ENCODE measurements at regions not wholly inside any gene's neighbourhood (a gene's known extent, or its start where the extent isn't known, plus 50 kb on each side); places are given as distances from the start of the nearest gene placed in this dataset.

GRCh38 chr21:22710721-22711120 lies 1712.5 kb downstream of the NCAM2 start:
- no peak for DNase-seq
- H3K9me3 Mint-ChIP-seq (ENCODE audit: low read depth, unreplicated experiment), result peaks cover 5% of the 10 kb centered on the region
- no peak overlapping the region for H3K4me3 Mint-ChIP-seq (ENCODE audit: low read depth, unreplicated experiment)
- CTCF ChIA-PET, result no interaction called here
- no peaks in the 10 kb centered on the region for H3K27me3 Mint-ChIP-seq (ENCODE audit: unreplicated experiment)
- no peak overlapping the region for H3K27ac Mint-ChIP-seq (ENCODE audit: unreplicated experiment)
- H3K36me3 Mint-ChIP-seq (ENCODE audit: insufficient read depth, unreplicated experiment), result no peaks in the 10 kb centered on the region
- BruUV-seq (replicated peaks), result no TSS peak
- intact Hi-C loops (cut with micrococcal nuclease; ENCODE audit: unreplicated experiment), result no loop called here
- TF ChIP-seq, protein P1, sequence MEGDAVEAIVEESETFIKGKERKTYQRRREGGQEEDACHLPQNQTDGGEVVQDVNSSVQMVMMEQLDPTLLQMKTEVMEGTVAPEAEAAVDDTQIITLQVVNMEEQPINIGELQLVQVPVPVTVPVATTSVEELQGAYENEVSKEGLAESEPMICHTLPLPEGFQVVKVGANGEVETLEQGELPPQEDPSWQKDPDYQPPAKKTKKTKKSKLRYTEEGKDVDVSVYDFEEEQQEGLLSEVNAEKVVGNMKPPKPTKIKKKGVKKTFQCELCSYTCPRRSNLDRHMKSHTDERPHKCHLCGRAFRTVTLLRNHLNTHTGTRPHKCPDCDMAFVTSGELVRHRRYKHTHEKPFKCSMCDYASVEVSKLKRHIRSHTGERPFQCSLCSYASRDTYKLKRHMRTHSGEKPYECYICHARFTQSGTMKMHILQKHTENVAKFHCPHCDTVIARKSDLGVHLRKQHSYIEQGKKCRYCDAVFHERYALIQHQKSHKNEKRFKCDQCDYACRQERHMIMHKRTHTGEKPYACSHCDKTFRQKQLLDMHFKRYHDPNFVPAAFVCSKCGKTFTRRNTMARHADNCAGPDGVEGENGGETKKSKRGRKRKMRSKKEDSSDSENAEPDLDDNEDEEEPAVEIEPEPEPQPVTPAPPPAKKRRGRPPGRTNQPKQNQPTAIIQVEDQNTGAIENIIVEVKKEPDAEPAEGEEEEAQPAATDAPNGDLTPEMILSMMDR (IDR thresholded peaks at IDR 0.05; ENCODE audit: unreplicated experiment), result no peak
- H3K4me1 Mint-ChIP-seq (ENCODE audit: low read depth, unreplicated experiment), result no peaks in the 10 kb centered on the region

GRCh38 chr21:22711636-22712035 lies 1713.4 kb downstream of the NCAM2 start:
- TF ChIP-seq, protein P1 (IDR thresholded peaks at IDR 0.05; ENCODE audit: unreplicated experiment), result no peak
- intact Hi-C loops (cut with micrococcal nuclease; ENCODE audit: unreplicated experiment), result no loop called here
- CTCF ChIA-PET, result no interaction called here
- Mint-ChIP-seq H3K27me3 (ENCODE audit: unreplicated experiment) (no peaks in the 10 kb centered on the region), H3K9me3 (ENCODE audit: low read depth, unreplicated experiment) (peaks cover 5% of the 10 kb centered on the region), H3K27ac (ENCODE audit: unreplicated experiment) (no peak overlapping the region), H3K36me3 (ENCODE audit: insufficient read depth, unreplicated experiment) (no peaks in the 10 kb centered on the region), H3K4me3 (ENCODE audit: low read depth, unreplicated experiment) (no peak overlapping the region), H3K4me1 (ENCODE audit: low read depth, unreplicated experiment) (no peaks in the 10 kb centered on the region)
- DNase-seq, result no peak
- BruUV-seq (replicated peaks), result no TSS peak

GRCh38 chr21:22725436-22725835 lies 1727.2 kb downstream of the NCAM2 start:
- CTCF ChIA-PET, result no interaction called here
- Mint-ChIP-seq H3K36me3 (ENCODE audit: insufficient read depth, unreplicated experiment) (no peaks in the 10 kb centered on the region), H3K4me3 (ENCODE audit: low read depth, unreplicated experiment) (no peak overlapping the region), H3K27me3 (ENCODE audit: unreplicated experiment) (no peaks in the 10 kb centered on the region), H3K4me1 (ENCODE audit: low read depth, unreplicated experiment) (no peaks in the 10 kb centered on the region), H3K27ac (ENCODE audit: unreplicated experiment) (no peak overlapping the region), H3K9me3 (ENCODE audit: low read depth, unreplicated experiment) (peaks cover 3% of the 10 kb centered on the region)
- no TSS peak for BruUV-seq (replicated peaks)
- TF ChIP-seq, protein P1 (IDR thresholded peaks at IDR 0.05; ENCODE audit: unreplicated experiment), result no peak
- intact Hi-C loops (cut with micrococcal nuclease; ENCODE audit: unreplicated experiment), result no loop called here
- DNase-seq, result no peak

DNA sequence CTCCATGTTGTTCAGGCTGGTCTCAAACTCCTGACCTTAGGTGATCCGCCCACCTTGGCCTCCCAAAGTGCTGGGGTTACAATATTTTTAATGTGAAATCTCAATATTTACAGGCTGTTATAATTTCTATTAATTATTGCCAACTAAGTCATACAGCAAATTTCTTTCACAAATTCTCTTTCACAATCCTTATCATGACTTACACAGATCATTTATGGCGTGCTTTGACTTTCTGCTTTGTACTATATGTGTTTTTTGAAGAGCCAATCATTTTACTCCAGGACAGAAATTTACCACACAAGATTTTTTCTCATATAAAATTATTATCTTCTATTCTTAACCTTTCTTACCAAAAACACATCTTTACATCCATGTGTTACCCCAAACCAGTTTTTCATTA lies 1729.9 kb downstream of the NCAM2 start:
- Mint-ChIP-seq H3K9me3 (ENCODE audit: low read depth, unreplicated experiment) (peaks cover 10% of the 10 kb centered on the region), H3K4me1 (ENCODE audit: low read depth, unreplicated experiment) (no peaks in the 10 kb centered on the region), H3K36me3 (ENCODE audit: insufficient read depth, unreplicated experiment) (no peaks in the 10 kb centered on the region), H3K27ac (ENCODE audit: unreplicated experiment) (no peak overlapping the region), H3K4me3 (ENCODE audit: low read depth, unreplicated experiment) (no peak overlapping the region), H3K27me3 (ENCODE audit: unreplicated experiment) (no peaks in the 10 kb centered on the region)
- DNase-seq, result no peak
- TF ChIP-seq, protein P1 (IDR thresholded peaks at IDR 0.05; ENCODE audit: unreplicated experiment), result no peak
- BruUV-seq (replicated peaks), result no TSS peak
- CTCF ChIA-PET, result no interaction called here
- intact Hi-C loops (cut with micrococcal nuclease; ENCODE audit: unreplicated experiment), result no loop called here

DNA sequence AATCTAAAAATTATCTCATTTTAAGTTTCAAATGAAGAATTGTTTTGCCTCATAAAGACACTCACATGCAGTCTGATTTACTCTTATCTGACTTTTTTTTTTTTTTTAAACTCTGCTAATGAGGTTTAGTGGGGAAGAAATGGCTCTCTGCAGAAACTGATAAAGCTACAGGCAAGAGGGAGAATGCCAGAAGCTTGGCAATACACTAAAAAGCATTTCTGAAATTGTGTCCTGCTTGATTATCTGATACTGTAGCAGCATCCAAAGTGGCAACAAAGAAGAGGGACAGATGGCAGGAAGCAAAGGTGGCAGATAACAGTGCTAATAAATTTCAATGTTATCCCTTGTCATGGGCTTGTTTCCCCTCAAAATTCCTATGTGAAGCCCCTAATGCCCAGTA lies 1744.9 kb downstream of the NCAM2 start:
- H3K9me3 Mint-ChIP-seq (ENCODE audit: low read depth, unreplicated experiment), result no peaks in the 10 kb centered on the region
- TF ChIP-seq, protein P1 (IDR thresholded peaks at IDR 0.05; ENCODE audit: unreplicated experiment), result no peak
- no peaks in the 10 kb centered on the region for H3K4me1 Mint-ChIP-seq (ENCODE audit: low read depth, unreplicated experiment)
- no peaks in the 10 kb centered on the region for H3K27me3 Mint-ChIP-seq (ENCODE audit: unreplicated experiment)
- no peak overlapping the region for H3K27ac Mint-ChIP-seq (ENCODE audit: unreplicated experiment)
- BruUV-seq (replicated peaks), result no TSS peak
- no peaks in the 10 kb centered on the region for H3K36me3 Mint-ChIP-seq (ENCODE audit: insufficient read depth, unreplicated experiment)
- intact Hi-C loops (cut with micrococcal nuclease; ENCODE audit: unreplicated experiment), result no loop called here
- H3K4me3 Mint-ChIP-seq (ENCODE audit: low read depth, unreplicated experiment), result no peak overlapping the region
- CTCF ChIA-PET, result no interaction called here
- DNase-seq, result no peak

Data from Calu3 (cell line).